GM18909 (cell line): ENCODE measurements at regions not wholly inside any gene's neighbourhood (a gene's known extent, or its start where the extent isn't known, plus 50 kb on each side); places are given as distances from the start of the nearest gene placed in this dataset.
"Not testable (repeated sequence)": the region's sequence is repeated elsewhere in the genome, so short reads cannot be mapped to it uniquely, and the experiment has no call there.

Source experiments
- ATAC-seq: cut with Tn5 transposase; IDR thresholded peaks from one replicate; pipeline ENCODE4 v1.9.1; 2021; ENCODE audit warnings: mild to moderate bottlenecking; ENCODE audit not compliant: unreplicated experiment, poor library complexity

- ATAC-seq = no peak
Measured at GRCh38 chr16:72658888-72659717, 388.8 kb downstream of the ZFHX3 start.

- ATAC-seq = peak; percentile 92
Measured at GRCh38 chr16:72657791-72658190, 390.1 kb downstream of the ZFHX3 start.

- ATAC-seq = no peak
Measured at GRCh38 chr16:72657164-72657563, 390.8 kb downstream of the ZFHX3 start.

DNA sequence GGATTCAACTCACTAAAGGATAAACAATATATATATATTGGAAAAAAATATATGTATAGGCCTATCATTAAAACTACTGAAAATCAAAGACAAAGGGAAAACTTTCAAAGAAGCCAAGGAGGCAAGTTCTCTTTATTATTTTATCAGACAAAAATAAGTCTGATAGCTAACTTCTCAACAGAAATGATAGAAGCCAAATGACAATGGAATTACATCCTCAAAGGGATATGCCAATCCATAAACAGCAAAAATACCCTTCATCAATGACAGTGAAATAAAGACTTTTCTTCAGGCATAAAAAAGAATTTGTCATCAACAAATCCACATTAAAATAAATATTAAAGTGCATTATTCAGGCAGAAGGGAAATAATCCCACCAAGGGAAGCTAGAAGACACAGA is 393.4 kb downstream of the ZFHX3 start:
- ATAC-seq = no peak

GRCh38 chr16:72649254-72649944 is 398.5 kb downstream of the ZFHX3 start:
- ATAC-seq = peak; percentile 40

DNA sequence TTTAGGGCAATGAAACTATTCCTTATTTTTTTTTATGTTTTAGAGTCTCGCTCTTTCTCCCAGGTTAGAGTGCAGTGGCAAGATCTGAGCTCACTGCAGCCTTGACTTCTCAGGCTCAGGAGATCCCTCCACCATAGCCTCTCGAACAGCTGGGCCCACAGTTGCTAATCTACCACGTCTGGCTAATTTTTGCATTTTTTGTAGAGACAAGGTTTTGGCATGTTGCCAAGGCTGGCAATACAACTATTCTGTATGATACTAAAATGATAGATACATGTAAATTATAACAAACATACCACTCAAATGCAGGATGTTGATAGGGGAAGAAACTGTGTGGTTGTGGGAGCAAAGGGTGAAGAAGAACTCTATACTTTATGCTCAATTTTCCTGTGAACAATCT is 401.3 kb downstream of the ZFHX3 start:
- no peak for ATAC-seq

GRCh38 chr16:72645538-72645937 is 402.4 kb downstream of the ZFHX3 start:
- no peak for ATAC-seq

DNA sequence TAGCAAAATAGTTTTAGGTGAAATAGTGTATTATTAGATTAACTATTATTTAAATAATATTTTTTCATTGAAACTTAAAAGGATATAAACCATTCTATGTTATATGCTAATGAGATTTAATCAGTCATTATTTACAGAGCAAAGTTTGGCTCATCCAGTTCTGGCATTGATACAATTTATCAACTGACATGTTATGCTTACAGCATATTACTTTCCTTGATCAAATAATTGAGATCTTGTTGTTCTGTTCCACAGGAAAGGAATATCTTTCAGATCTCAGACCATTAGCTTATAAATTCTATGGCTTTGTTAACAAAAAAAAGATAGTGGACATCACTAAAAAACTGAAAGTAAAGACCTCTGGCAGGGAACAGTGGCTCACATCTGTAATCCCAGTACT is 403.0 kb downstream of the ZFHX3 start:
- no peak for ATAC-seq

DNA sequence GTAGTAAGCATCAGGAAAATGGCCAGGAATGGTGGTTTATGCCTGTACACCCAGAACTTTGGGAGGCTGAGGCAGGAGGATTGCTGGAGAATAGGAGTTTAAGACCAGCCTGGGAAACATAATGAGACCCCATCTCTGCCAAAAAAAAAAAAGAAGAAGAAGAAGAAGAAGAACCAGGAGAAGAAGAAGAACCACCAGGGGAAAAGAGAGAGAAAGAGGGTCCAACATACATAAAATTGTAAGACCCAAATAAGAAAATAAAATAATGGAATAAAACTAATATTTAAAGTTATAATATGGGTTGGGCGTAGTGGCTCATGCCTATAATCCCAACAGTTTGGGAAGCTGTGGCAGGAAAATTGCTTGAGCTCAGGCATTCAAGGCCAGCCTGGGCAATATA is 408.4 kb downstream of the ZFHX3 start:
- no peak for ATAC-seq

- no peak for ATAC-seq
Measured at GRCh38 chr16:72637306-72637705, 410.6 kb downstream of the ZFHX3 start.

GRCh38 chr16:72635694-72636093 is 412.2 kb downstream of the ZFHX3 start:
- ATAC-seq = no peak

- no peak for ATAC-seq
Measured at GRCh38 chr16:72635104-72635503, 412.8 kb downstream of the ZFHX3 start.

DNA sequence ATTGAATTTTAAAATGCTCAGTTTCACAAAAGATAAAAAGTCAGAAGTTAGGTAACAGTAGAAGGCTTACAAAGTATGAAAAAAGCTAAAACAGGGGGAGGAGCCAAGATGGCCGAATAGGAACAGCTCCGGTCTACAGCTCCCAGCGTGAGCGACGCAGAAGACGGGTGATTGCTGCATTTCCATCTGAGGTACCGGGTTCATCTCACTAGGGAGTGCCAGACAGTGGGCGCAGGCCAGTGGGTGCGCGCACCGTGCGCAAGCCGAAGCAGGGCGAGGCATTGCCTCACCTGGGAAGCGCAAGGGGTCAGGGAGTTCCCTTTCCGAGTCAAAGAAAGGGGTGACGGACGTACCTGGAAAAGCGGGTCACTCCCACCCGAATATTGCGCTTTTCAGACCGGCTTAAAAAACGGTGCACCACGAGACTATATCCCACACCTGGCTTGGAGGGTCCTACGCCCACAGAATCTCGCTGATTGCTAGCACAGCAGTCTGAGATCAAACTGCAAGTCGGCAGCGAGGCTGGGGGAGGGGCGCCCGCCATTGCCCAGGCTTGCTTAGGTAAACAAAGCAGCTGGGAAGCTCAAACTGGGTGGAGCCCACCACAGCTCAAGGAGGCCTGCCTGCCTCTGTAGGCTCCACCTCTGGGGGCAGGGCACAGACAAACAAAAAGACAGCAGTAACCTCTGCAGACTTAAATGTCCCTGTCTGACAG is 420.6 kb downstream of the ZFHX3 start:
- ATAC-seq = not testable (repeated sequence)

- ATAC-seq = no peak
Measured at GRCh38 chr16:72626623-72627022, 421.3 kb downstream of the ZFHX3 start.

DNA sequence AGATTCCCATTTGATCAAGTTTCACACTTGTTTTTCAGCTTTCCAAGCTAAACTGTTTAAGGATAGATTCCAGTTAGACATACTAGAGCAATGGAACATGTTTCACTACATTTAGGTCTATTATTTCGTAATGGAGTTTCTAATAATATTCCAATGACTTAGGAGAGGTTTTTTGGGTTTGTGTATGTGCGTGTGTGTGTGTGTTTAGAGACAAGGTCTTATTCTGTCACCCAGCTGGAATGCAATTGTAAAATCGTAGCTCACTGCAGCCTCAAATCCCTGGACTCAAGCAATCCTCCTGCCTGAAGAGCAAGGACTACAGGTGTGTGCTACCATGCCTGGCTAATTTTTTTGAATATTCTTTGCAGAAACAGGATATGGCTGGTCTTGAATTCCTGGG is 426.3 kb downstream of the ZFHX3 start:
- ATAC-seq = no peak

GRCh38 chr16:72620853-72621252 is 427.1 kb downstream of the ZFHX3 start:
- ATAC-seq = no peak

DNA sequence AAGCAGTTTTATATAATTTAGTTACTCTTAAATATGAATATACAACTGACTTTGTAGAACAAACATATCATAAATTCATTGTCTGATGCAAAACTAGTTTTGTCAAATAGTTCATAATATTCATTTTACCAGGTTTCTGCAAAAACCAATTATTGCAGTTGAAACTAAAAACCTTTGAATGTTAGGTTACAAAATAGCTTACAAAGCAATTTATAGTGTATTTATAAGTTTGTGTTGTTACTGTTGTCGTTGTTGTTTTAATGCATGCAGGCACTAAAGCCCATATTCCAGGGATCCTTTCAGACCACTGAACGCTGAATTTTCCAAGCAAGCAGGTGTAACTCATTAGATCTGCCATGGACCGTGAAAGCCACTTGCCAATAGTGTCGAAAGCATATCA is 427.6 kb downstream of the ZFHX3 start:
- no peak for ATAC-seq

DNA sequence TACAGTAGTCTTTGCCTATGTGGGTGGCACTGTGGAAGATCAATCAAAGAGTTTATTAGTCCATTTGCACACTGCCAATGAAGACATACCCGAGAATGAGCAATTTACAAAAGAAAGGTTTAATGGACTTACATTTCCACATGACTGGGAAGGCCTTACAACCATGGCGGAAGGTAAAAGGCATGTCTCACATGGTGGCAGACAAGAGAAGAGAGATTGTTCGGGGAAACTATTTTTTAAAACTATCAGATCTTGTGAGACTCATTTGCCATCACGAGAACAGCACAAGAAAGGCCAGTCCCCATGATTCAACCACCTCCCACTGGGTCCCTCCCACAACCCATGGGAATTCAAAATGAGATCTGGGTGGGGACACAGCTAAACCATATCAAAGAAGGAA is 432.1 kb downstream of the ZFHX3 start:
- no peak for ATAC-seq

DNA sequence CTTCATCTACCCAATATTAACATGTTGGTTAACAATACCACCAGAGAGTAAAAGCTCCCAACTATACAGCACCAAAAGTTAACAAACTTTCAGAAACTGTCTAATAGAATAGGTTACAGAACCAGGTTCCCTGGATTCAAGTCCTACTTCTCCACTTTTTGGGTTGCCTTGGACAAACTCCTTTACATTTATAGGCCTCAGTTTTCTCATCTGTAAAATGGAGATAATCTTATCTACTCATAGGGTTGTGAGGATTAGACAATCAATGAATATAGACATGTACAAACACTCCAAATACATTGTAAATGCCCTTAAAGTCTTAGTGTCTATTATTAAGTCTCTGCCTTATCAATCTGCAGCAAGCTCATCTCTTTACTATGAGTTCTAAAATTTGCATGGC is 435.2 kb downstream of the ZFHX3 start:
- no peak for ATAC-seq

DNA sequence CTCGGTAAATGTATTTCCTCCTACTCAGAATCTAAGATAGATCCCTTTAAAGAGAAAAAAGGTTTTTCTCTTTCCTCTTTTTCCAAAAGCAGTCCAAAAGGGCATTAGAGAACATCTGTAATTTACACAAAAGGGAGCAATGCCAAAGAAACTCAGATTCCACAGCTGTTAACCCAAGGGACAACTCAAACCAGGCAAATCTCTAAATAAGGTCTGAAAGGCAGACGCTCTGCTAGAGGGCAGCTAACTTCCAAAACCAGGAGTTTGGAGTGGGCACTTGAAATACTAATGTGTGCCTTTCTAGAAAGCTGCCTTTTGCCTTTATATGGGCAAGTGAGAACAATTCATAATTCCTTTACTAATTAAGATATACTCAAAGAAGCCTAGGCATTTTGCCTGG is 435.7 kb downstream of the ZFHX3 start:
- ATAC-seq = no peak

DNA sequence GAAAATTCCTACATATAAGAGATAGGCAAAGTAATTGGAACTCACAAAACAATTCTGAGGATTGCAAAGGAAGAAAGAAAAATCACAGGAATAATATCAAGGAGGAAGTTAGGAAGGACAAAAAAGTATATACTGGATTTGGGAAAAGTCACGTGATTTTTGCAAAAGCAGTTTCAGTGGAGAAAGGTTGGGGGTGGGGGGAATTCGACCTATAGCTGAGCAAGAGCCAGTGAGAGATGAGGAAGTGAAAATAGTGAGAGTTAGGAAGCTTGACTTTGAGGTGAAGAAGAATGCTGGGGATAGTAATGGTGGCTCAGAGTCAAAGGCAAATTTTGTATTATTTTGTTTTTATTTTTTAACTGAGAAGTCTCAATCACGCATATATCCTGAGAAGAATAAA is 438.0 kb upstream of the PMFBP1 start:
- no peak for ATAC-seq
